ENCODE measurements at regions not wholly inside any gene's neighbourhood (a gene's known extent, or its start where the extent isn't known, plus 50 kb on each side); places are given as distances from the start of the nearest gene placed in this dataset.

GRCh38 chr20:4593149-4593525 lies 93.1 kb upstream of the PRNP start:
- H3K9ac ChIP-seq (ENCODE audit: low read length): no peak overlapping the region
- no peaks in the 10 kb centered on the region for H4K20me1 ChIP-seq (ENCODE audit: insufficient read depth, low read length)
- H3K27ac ChIP-seq (ENCODE audit: low read depth, low read length, poor library complexity, severe bottlenecking): no peak overlapping the region
- H3K9me3 ChIP-seq (ENCODE audit: low read length): no peaks in the 10 kb centered on the region
- H3K4me1 ChIP-seq (ENCODE audit: insufficient read depth, low read length, severe bottlenecking): peaks cover 6% of the 10 kb centered on the region
- no peak overlapping the region for H2AFZ ChIP-seq (ENCODE audit: low read length)
- no peak overlapping the region for H3K4me2 ChIP-seq (ENCODE audit: low read length)
- H3K36me3 ChIP-seq (ENCODE audit: insufficient read depth, low read length): no peaks in the 10 kb centered on the region
- no peaks in the 10 kb centered on the region for H3K79me2 ChIP-seq (ENCODE audit: insufficient read depth, low read length)
- TF ChIP-seq EZH2 (IDR thresholded peaks at IDR 0.05; ENCODE audit: borderline replicate concordance, low read length): no peak
- H3K9me2 ChIP-seq (ENCODE audit: low read depth, low read length): no peaks in the 10 kb centered on the region
- H3K27me3 ChIP-seq (ENCODE audit: insufficient read depth, low read length): peaks cover 3% of the 10 kb centered on the region; the same call in 1 of the 2 replicates
- H3F3A ChIP-seq (ENCODE audit: insufficient read depth, low read length): no peaks in the 10 kb centered on the region
- H3K4me3 ChIP-seq (ENCODE audit: low read depth, low read length, poor library complexity, severe bottlenecking): no peak overlapping the region

- Histone ChIP-seq H3K9ac (ENCODE audit: low read length) (no peak overlapping the region), H3K9me2 (ENCODE audit: low read depth, low read length) (no peaks in the 10 kb centered on the region), H3K79me2 (ENCODE audit: insufficient read depth, low read length) (no peaks in the 10 kb centered on the region), H3K4me1 (ENCODE audit: insufficient read depth, low read length, severe bottlenecking) (peaks cover 6% of the 10 kb centered on the region), H3K27me3 (ENCODE audit: insufficient read depth, low read length) (peaks cover 5% of the 10 kb centered on the region; the same call in 1 of the 2 replicates), H4K20me1 (ENCODE audit: insufficient read depth, low read length) (no peaks in the 10 kb centered on the region), H3K4me2 (ENCODE audit: low read length) (peak overlapping the region; percentile 27; the same call in 1 of the 2 replicates), H3K4me3 (ENCODE audit: low read depth, low read length, poor library complexity, severe bottlenecking) (no peak overlapping the region), H3K27ac (ENCODE audit: low read depth, low read length, poor library complexity, severe bottlenecking) (no peak overlapping the region), H3F3A (ENCODE audit: insufficient read depth, low read length) (no peaks in the 10 kb centered on the region), H3K9me3 (ENCODE audit: low read length) (no peaks in the 10 kb centered on the region), H2AFZ (ENCODE audit: low read length) (no peak overlapping the region), H3K36me3 (ENCODE audit: insufficient read depth, low read length) (no peaks in the 10 kb centered on the region)
- TF ChIP-seq EZH2 (IDR thresholded peaks at IDR 0.05; ENCODE audit: borderline replicate concordance, low read length) (no peak), CTCF (IDR thresholded peaks at IDR 0.05; ENCODE audit: low read length) (peak; percentile 80)
Observed at GRCh38 chr20:4592316-4593148, 93.7 kb upstream of the PRNP start.

GRCh38 chr20:4591975-4592315 lies 94.3 kb upstream of the PRNP start:
- H3K27ac ChIP-seq (ENCODE audit: low read depth, low read length, poor library complexity, severe bottlenecking): no peak overlapping the region
- no peak overlapping the region for H2AFZ ChIP-seq (ENCODE audit: low read length)
- peaks cover 6% of the 10 kb centered on the region; the same call in 1 of the 2 replicates for H3K27me3 ChIP-seq (ENCODE audit: insufficient read depth, low read length)
- no peaks in the 10 kb centered on the region for H4K20me1 ChIP-seq (ENCODE audit: insufficient read depth, low read length)
- no peaks in the 10 kb centered on the region for H3K9me3 ChIP-seq (ENCODE audit: low read length)
- TF ChIP-seq CTCF (IDR thresholded peaks at IDR 0.05; ENCODE audit: low read length) (no peak), EZH2 (IDR thresholded peaks at IDR 0.05; ENCODE audit: borderline replicate concordance, low read length) (no peak)
- H3F3A ChIP-seq (ENCODE audit: insufficient read depth, low read length): no peaks in the 10 kb centered on the region
- no peak overlapping the region for H3K4me3 ChIP-seq (ENCODE audit: low read depth, low read length, poor library complexity, severe bottlenecking)
- no peak overlapping the region for H3K9ac ChIP-seq (ENCODE audit: low read length)
- no peaks in the 10 kb centered on the region for H3K79me2 ChIP-seq (ENCODE audit: insufficient read depth, low read length)
- H3K36me3 ChIP-seq (ENCODE audit: insufficient read depth, low read length): no peaks in the 10 kb centered on the region
- peaks cover 6% of the 10 kb centered on the region for H3K4me1 ChIP-seq (ENCODE audit: insufficient read depth, low read length, severe bottlenecking)
- H3K4me2 ChIP-seq (ENCODE audit: low read length): no peak overlapping the region; the same call in 1 of the 2 replicates
- no peaks in the 10 kb centered on the region for H3K9me2 ChIP-seq (ENCODE audit: low read depth, low read length)
